WTC11 (cell line): ENCODE measurements at regions not wholly inside any gene's neighbourhood (a gene's known extent, or its start where the extent isn't known, plus 50 kb on each side); places are given as distances from the start of the nearest gene placed in this dataset.

Experiments
- ATAC-seq: fragments of 200-7000 bp; cut with Tn5 transposase; 2 replicates; pipeline ENCODE4 v1.10.0; 2021; ENCODE audit warnings: mild to moderate bottlenecking, moderate library complexity
- CTCF ChIA-PET: fragments of 300-600 bp; sonication (Branson Sonifier 250); formaldehyde crosslinking; loops from one replicate; lab custom pipeline; 2021; ENCODE audit warnings: antibody characterized with exemption; lab: Charles Lee
- POLR2A ChIA-PET: fragments of 350-600 bp; sonication (Branson Sonifier 250); formaldehyde crosslinking; loops from one replicate; lab custom pipeline; 2021; ENCODE audit warnings: antibody characterized with exemption; lab: Charles Lee
- DNase-seq: peaks from one replicate; pipeline ENCODE4 v3.0.0; 2021; ENCODE audit warnings: low spot score
- H3K27ac Mint-ChIP-seq: 2 replicates; pipeline ENCODE4 v1.8.0; 2021; ENCODE audit warnings: mixed read lengths
- H3K27me3 Mint-ChIP-seq: 2 replicates; pipeline ENCODE4 v1.8.0; 2021; ENCODE audit warnings: low read depth, mild to moderate bottlenecking, moderate library complexity, mixed read lengths
- H3K36me3 Mint-ChIP-seq: 2 replicates; pipeline ENCODE4 v1.8.0; 2021; ENCODE audit warnings: mixed read lengths
- H3K4me1 Mint-ChIP-seq: 2 replicates; pipeline ENCODE4 v1.8.0; 2022; ENCODE audit warnings: mixed read lengths
- H3K4me3 Mint-ChIP-seq: 2 replicates; pipeline ENCODE4 v1.8.0; 2021; ENCODE audit warnings: mild to moderate bottlenecking, moderate library complexity, mixed read lengths
- H3K9me3 Mint-ChIP-seq: 2 replicates; pipeline ENCODE4 v1.8.0; 2021; ENCODE audit warnings: mixed read lengths
- AFF4 ChIP-seq: sonication (generic); formaldehyde crosslinking; IDR thresholded peaks from 2 replicates; pipeline ENCODE4 v1.8.1; 2023; ENCODE audit warnings: mild to moderate bottlenecking, missing genetic modification reagents, borderline replicate concordance
- AR ChIP-seq: fragments of 250-450 bp; sonication (Bioruptor Pico); IDR thresholded peaks from 2 replicates; pipeline ENCODE4 v1.9.0; 2021; ENCODE audit warnings: mild to moderate bottlenecking
- ARID4B ChIP-seq: sonication (generic); formaldehyde crosslinking; IDR thresholded peaks from 2 replicates; pipeline ENCODE4 v1.8.0; 2023; ENCODE audit warnings: missing genetic modification reagents, mild to moderate bottlenecking, borderline replicate concordance
- ATF1 ChIP-seq: sonication (generic); formaldehyde crosslinking; IDR thresholded peaks from 2 replicates; pipeline ENCODE4 v1.8.1; 2023; ENCODE audit warnings: mild to moderate bottlenecking, moderate library complexity, missing genetic modification reagents
- CBFB ChIP-seq: sonication (generic); formaldehyde crosslinking; IDR thresholded peaks from 2 replicates; pipeline ENCODE4 v1.8.1; 2022; ENCODE audit warnings: mild to moderate bottlenecking, low read depth, missing genetic modification reagents
- EMX1 ChIP-seq: fragments of 250-450 bp; sonication (Bioruptor Pico); IDR thresholded peaks from 2 replicates; pipeline ENCODE4 v1.8.0; 2021; ENCODE audit warnings: mild to moderate bottlenecking
- MLX ChIP-seq: sonication (generic); formaldehyde crosslinking; IDR thresholded peaks from 2 replicates; pipeline ENCODE4 v1.8.1; 2023; ENCODE audit warnings: mild to moderate bottlenecking, missing genetic modification reagents, moderate library complexity
- RELA ChIP-seq: sonication (generic); formaldehyde crosslinking; IDR thresholded peaks from 2 replicates; pipeline ENCODE4 v1.8.1; 2022; ENCODE audit warnings: missing genetic modification reagents, mild to moderate bottlenecking, borderline replicate concordance
- STAT6 ChIP-seq: sonication (generic); formaldehyde crosslinking; conservative IDR thresholded peaks from 2 replicates; pipeline ENCODE4 v1.8.1; 2023; ENCODE audit warnings: mild to moderate bottlenecking, low read depth, missing genetic modification reagents, moderate library complexity
- ZNF423 ChIP-seq: fragments of 250-450 bp; sonication (Bioruptor Pico); IDR thresholded peaks from 2 replicates; pipeline ENCODE4 v2.1.2; 2022; ENCODE audit warnings: mild to moderate bottlenecking, moderate library complexity
- ZNF425 ChIP-seq: fragments of 250-450 bp; sonication (Bioruptor Pico); conservative IDR thresholded peaks from 2 replicates; pipeline ENCODE4 v1.9.0; 2021; ENCODE audit warnings: mild to moderate bottlenecking

GRCh38 chr14:101461891-101462290, 99.4 kb upstream of the DIO3 start (continued):
- TF ChIP-seq AFF4 (no peak), AR (no peak)

GRCh38 chr14:101462726-101463565, 98.3 kb upstream of the DIO3 start:
- H3K4me1 Mint-ChIP-seq = peaks cover 3% of the 10 kb centered on the region; the same call in 1 of the 2 replicates
- ChIA-PET POLR2A (no interaction called here), CTCF (interaction anchor here (2.3 kb wide), 1 partner anchor 14 kb away, joined by 5 read pairs; no protein-coding TSS in a partner anchor)
- H3K27ac Mint-ChIP-seq = no peak overlapping the region
- DNase-seq = no peak
- no peak for ATAC-seq
- no peaks in the 10 kb centered on the region for H3K9me3 Mint-ChIP-seq
- no peak overlapping the region for H3K4me3 Mint-ChIP-seq
- no peaks in the 10 kb centered on the region for H3K36me3 Mint-ChIP-seq
- H3K27me3 Mint-ChIP-seq = peaks cover 33% of the 10 kb centered on the region
- TF ChIP-seq MLX (CRISPR knock-in tag) = no peak
- TF ChIP-seq ZNF423 (CRISPR knock-in tag) = no peak
- TF ChIP-seq EMX1 (CRISPR knock-in tag) = no peak
- no peak for TF ChIP-seq ATF1 (CRISPR knock-in tag)
- TF ChIP-seq ZNF425 (CRISPR knock-in tag) = no peak
- TF ChIP-seq ARID4B = no peak
- no peak for TF ChIP-seq STAT6 (CRISPR knock-in tag)
- no peak for TF ChIP-seq RELA (CRISPR knock-in tag)
- no peak for TF ChIP-seq AR
- TF ChIP-seq CBFB (CRISPR knock-in tag) = no peak
